Keratinocyte (primary cell): ENCODE measurements at regions not wholly inside any gene's neighbourhood (a gene's known extent, or its start where the extent isn't known, plus 50 kb on each side); places are given as distances from the start of the nearest gene placed in this dataset.

Experiments
- CTCF ChIP-seq, 3 experiments: IDR thresholded peaks in 1 of 3; conservative IDR thresholded peaks in 1 of 3; optimal IDR thresholded peaks in 1 of 3; 2 replicates in 2 of 3; 3 replicates in 1 of 3; pipeline versions ENCODE3 to v1.5.1; 2011; ENCODE audit warnings: low read length in 3 of 3, mild to moderate bottlenecking in 3 of 3, moderate library complexity in 2 of 3, control low read depth in 1 of 3, inconsistent platforms in 1 of 3; ENCODE audit not compliant: insufficient read depth in 2 of 3; ENCODE audit errors: extremely low read depth in 1 of 3
- EZH2 ChIP-seq: IDR thresholded peaks from one replicate; pipeline ENCODE4 v1.6.1; 2012; ENCODE audit warnings: inconsistent platforms, mild to moderate bottlenecking, low read length, moderate library complexity

- TF ChIP-seq CTCF (optimal IDR thresholded peaks at IDR 0.05 in 1 of 3, IDR thresholded peaks at IDR 0.05 in 1 of 3, conservative IDR thresholded peaks at IDR 0.05 in 1 of 3; ENCODE audit: extremely low read depth in 1 of 3, insufficient read depth in 2 of 3, low read length in 3 of 3) = no peak
- TF ChIP-seq EZH2 = no peak
These were observed 57.0 kb upstream of the ZNF536 start for GRCh38 chr19:30315159-30315558.
